ENCODE measurements at regions not wholly inside any gene's neighbourhood (a gene's known extent, or its start where the extent isn't known, plus 50 kb on each side); places are given as distances from the start of the nearest gene placed in this dataset.

GRCh38 chr6:71393981-71394432, 105.4 kb downstream of the OGFRL1 start:
- TF ChIP-seq CTCF (IDR thresholded peaks at IDR 0.05), result no peak
- TF ChIP-seq POLR2A (IDR thresholded peaks at IDR 0.05), result no peak

Measured in prostate gland (tissue), 2 donors.